Spinal cord (tissue), 9 donors: ENCODE measurements at regions not wholly inside any gene's neighbourhood (a gene's known extent, or its start where the extent isn't known, plus 50 kb on each side); places are given as distances from the start of the nearest gene placed in this dataset.
"Not testable (repeated sequence)": the region's sequence is repeated elsewhere in the genome, so short reads cannot be mapped to it uniquely, and the experiment has no call there.

ENCODE experiments used
- DNase-seq, 6 donors: peaks; one replicate each; pipeline versions ENCODE4 v3.0.0 to v3.0.0-alpha.2; 2013 to 2015; ENCODE audit warnings: low spot score in 6 of 6, low read depth in 4 of 6
- H3K27ac ChIP-seq: one replicate; pipeline ENCODE4 v1.5.1; 2013; ENCODE audit warnings: low read depth, low read length, control low read depth
- H3K27me3 ChIP-seq: one replicate; pipeline ENCODE4 v1.6.1; 2013; ENCODE audit warnings: low read length; ENCODE audit not compliant: control insufficient read depth, insufficient read depth
- H3K36me3 ChIP-seq: one replicate; pipeline ENCODE4 v1.6.1; 2013; ENCODE audit warnings: low read length; ENCODE audit not compliant: control insufficient read depth, insufficient read depth
- H3K4me1 ChIP-seq: one replicate; pipeline ENCODE4 v1.6.1; 2013; ENCODE audit warnings: low read length; ENCODE audit not compliant: control insufficient read depth, insufficient read depth
- H3K4me3 ChIP-seq: one replicate; pipeline ENCODE4 v1.5.1; 2013; ENCODE audit warnings: low read depth, low read length, control low read depth
- H3K9me3 ChIP-seq: one replicate; pipeline ENCODE4 v1.6.1; 2013; ENCODE audit warnings: low read length; ENCODE audit not compliant: control insufficient read depth, insufficient read depth
- WGBS: methylation state at CpG from one replicate; pipeline ENCODE4 v1.1.5; 2013; ENCODE audit warnings: missing lambda C conversion rate; ENCODE audit not compliant: insufficient coverage; 5-methylcytosine and 5-hydroxymethylcytosine counted together
- donor health status: healthy.

GRCh38 chr7:76941809-76942765, 90.1 kb downstream of the SPDYE17 start:
- not testable (repeated sequence) for H3K4me1 ChIP-seq, H3K27me3 ChIP-seq, H3K9me3 ChIP-seq, H3K36me3 ChIP-seq, DNase-seq, H3K27ac ChIP-seq, H3K4me3 ChIP-seq
- no CpG with 5 or more reads among the region's 2 CpGs for WGBS

GRCh38 chr7:76937781-76938180, 94.4 kb downstream of the SPDYE17 start:
- not testable (repeated sequence) for H3K9me3 ChIP-seq, H3K36me3 ChIP-seq, H3K4me1 ChIP-seq, H3K27me3 ChIP-seq, H3K4me3 ChIP-seq, H3K27ac ChIP-seq, DNase-seq
- no CpG with 5 or more reads among the region's 3 CpGs for WGBS

GRCh38 chr7:76937330-76937729, 94.8 kb downstream of the SPDYE17 start:
- DNase-seq, H3K36me3 ChIP-seq, H3K27ac ChIP-seq, H3K9me3 ChIP-seq, H3K4me1 ChIP-seq, H3K4me3 ChIP-seq, H3K27me3 ChIP-seq: not testable (repeated sequence)
- 93% methylated on average over 5 of the region's 5 CpGs for WGBS

GRCh38 chr7:76936346-76936745, 95.8 kb downstream of the SPDYE17 start:
- not testable (repeated sequence) for H3K36me3 ChIP-seq, H3K4me3 ChIP-seq, H3K9me3 ChIP-seq, H3K27ac ChIP-seq, DNase-seq, H3K4me1 ChIP-seq, H3K27me3 ChIP-seq
- 57% methylated on average over 1 of the region's 2 CpGs for WGBS

GRCh38 chr7:76934711-76935110, 97.5 kb downstream of the SPDYE17 start:
- H3K36me3 ChIP-seq, H3K27ac ChIP-seq, H3K9me3 ChIP-seq, H3K4me1 ChIP-seq, H3K27me3 ChIP-seq, H3K4me3 ChIP-seq, DNase-seq: not testable (repeated sequence)
- 68% methylated on average over 2 of the region's 3 CpGs for WGBS

DNA sequence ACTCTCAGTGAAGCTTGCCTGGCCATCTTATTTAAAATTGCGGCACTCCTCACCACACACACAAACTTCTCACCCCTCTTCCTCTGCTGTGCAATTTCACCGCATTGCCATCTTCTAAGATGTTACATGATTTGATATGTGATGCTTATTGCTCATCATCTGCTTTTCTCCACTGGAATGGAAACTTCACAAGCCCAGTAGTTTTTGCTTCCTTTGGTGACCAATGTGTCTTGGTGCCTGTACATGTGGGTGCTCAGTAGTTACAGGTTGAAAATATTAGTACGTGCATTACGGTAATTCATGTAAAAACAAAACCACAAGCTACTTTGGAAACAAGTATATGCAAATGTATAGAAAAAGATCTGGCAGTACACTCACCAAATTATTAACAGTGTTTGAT, 99.2 kb downstream of the SPDYE17 start:
- WGBS: no CpG with 5 or more reads among the region's 4 CpGs

GRCh38 chr7:76931441-76931840, 100.7 kb downstream of the SPDYE17 start:
- H3K27ac ChIP-seq, H3K4me1 ChIP-seq, DNase-seq, H3K27me3 ChIP-seq, H3K4me3 ChIP-seq, H3K36me3 ChIP-seq, H3K9me3 ChIP-seq: not testable (repeated sequence)
- 83% methylated on average over 2 of the region's 4 CpGs for WGBS

More for the DNA sequence above, 99.2 kb downstream of the SPDYE17 start:
- H3K36me3 ChIP-seq, H3K4me1 ChIP-seq, H3K4me3 ChIP-seq, H3K27ac ChIP-seq, H3K9me3 ChIP-seq, H3K27me3 ChIP-seq, DNase-seq: not testable (repeated sequence)

DNA sequence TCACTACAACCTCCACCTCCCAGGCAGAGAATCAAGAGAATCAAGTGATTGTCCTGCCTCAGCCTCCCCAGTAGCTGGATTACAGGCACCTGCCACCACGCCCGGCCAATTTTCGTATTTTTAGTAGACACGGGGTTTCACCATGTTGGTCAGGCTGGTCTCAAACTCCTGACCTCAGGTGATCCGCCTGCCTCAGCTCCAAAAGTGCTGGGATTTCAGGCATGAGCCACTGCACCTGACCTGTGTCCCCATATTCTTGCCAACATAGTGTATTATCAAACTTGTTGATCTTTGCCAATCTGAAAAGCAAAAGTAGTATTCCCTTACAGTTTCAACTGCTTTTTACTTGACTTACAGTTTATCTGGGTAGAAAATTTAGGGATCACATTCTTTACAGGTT, 101.7 kb downstream of the SPDYE17 start:
- H3K4me3 ChIP-seq, DNase-seq, H3K36me3 ChIP-seq, H3K27ac ChIP-seq, H3K9me3 ChIP-seq, H3K4me1 ChIP-seq, H3K27me3 ChIP-seq: not testable (repeated sequence)
- WGBS: 98% methylated on average over 4 of the region's 5 CpGs

- not testable (repeated sequence) for H3K4me3 ChIP-seq, H3K27me3 ChIP-seq, DNase-seq, H3K27ac ChIP-seq, H3K4me1 ChIP-seq, H3K36me3 ChIP-seq, H3K9me3 ChIP-seq
- no CpG with 5 or more reads among the region's 4 CpGs for WGBS
Measured at GRCh38 chr7:76928751-76929150, 103.4 kb downstream of the SPDYE17 start.

DNA sequence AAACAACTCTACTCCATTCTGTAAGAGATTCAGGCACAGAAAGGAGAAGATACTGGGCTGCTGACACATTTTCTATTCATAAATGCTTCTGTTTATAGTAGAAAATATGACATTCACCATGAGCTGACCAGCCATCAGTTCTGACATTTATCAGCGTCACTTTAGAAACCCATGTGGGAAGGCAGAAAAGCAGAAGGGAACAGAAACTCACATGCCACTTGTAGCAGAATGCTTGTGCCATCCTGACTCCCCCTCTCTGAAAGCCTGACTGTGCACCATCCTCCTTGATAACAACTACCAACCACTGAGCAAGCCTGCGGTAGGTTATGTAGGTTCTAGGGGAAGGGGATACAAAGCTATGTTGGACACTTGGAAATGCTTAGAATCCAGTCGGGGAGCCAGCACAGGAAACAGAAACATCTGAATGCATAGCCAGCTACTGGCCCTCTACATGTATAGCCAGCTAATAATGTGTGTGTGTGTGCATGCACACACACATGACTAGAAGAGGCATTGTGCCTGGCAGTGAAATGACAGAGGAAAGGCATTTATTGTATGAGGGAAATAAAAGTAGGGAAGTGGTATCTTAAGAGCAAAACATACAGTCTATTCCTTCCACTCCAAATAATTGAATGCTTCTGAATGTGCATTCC, 104.3 kb downstream of the SPDYE17 start:
- not testable (repeated sequence) for H3K27me3 ChIP-seq, H3K36me3 ChIP-seq, H3K9me3 ChIP-seq, DNase-seq, H3K27ac ChIP-seq, H3K4me3 ChIP-seq, H3K4me1 ChIP-seq
- no CpG with 5 or more reads among the region's 3 CpGs for WGBS
